Transverse colon (tissue), 4 donors: ENCODE measurements at regions not wholly inside any gene's neighbourhood (a gene's known extent, or its start where the extent isn't known, plus 50 kb on each side); places are given as distances from the start of the nearest gene placed in this dataset.

Experiments
- DNase-seq: peaks from one replicate; pipeline ENCODE4 v3.0.0-alpha.2; 2019
- H3K27ac ChIP-seq, 4 donors: fragments of 200-600 bp; sonication (generic); 2 replicates each; pipeline ENCODE4 v1.5.1; 2016 to 2018; ENCODE audit warnings: inconsistent platforms in 4 of 4
- H3K27me3 ChIP-seq: fragments of 200-600 bp; sonication (generic); 2 replicates; pipeline ENCODE4 v1.5.1; 2017; ENCODE audit warnings: inconsistent platforms
- H3K36me3 ChIP-seq, 4 donors: fragments of 200-600 bp; sonication (generic); 2 replicates each; pipeline ENCODE4 v1.5.1; 2017 to 2019; ENCODE audit warnings: inconsistent platforms in 4 of 4
- H3K4me1 ChIP-seq, 4 donors: fragments of 200-600 bp; sonication (generic); 2 replicates each; pipeline ENCODE4 v1.5.1; 2017 to 2020; ENCODE audit warnings: inconsistent platforms in 4 of 4
- H3K4me3 ChIP-seq, 4 donors: fragments of 200-600 bp; sonication (generic); 1 replicate in 1 of 4; 2 replicates in 3 of 4; pipeline versions ENCODE4 v1.5.1 to v1.6.1; 2017 to 2019; ENCODE audit warnings: inconsistent platforms in 4 of 4
- H3K9me3 ChIP-seq, 2 donors: fragments of 200-600 bp; sonication (generic); 2 replicates each; pipeline ENCODE4 v1.5.1; 2017 to 2019; ENCODE audit warnings: inconsistent platforms in 2 of 2
- EP300 ChIP-seq: sonication (generic); formaldehyde crosslinking; IDR thresholded peaks from one replicate; pipeline ENCODE4 v1.6.1; 2017; ENCODE audit warnings: antibody characterized with exemption, low read depth
- POLR2A ChIP-seq: fragments of 450-650 bp; IDR thresholded peaks from one replicate; pipeline ENCODE4 v1.6.1; 2016; ENCODE audit warnings: antibody characterized with exemption, mild to moderate bottlenecking, moderate library complexity
- POLR2AphosphoS5 ChIP-seq, 3 donors: sonication (generic); formaldehyde crosslinking; IDR thresholded peaks; one replicate each; pipeline ENCODE4 v1.6.1; 2016; ENCODE audit warnings: antibody characterized with exemption in 3 of 3
- WGBS, 2 donors: methylation state at CpG; one replicate each; pipeline ENCODE4 v1.1.5; 2018; ENCODE audit warnings: low coverage in 1 of 2; 5-methylcytosine and 5-hydroxymethylcytosine counted together
- in situ Hi-C, 4 donors: fragments of 200-750 bp; cut with MboI; loops; one replicate each; pipeline versions ENCODE4 v1.15.0 to v1.15.1; 2017; ENCODE audit warnings: low sequenced_read_pairs in 3 of 4, low pct_ligation_motif_present in 1 of 4, low pct_unique_long_range_greater_than_20kb in 1 of 4
- intact Hi-C: fragments of 100-400 bp; cut with DNase I; formaldehyde crosslinking; loops from one replicate; pipeline ENCODE4 v1.15.1; 2023; ENCODE audit warnings: low total_unique reads
- TF ChIP-seq, protein P1 (sequence below), 5 experiments: fragments of 200-600 bp in 3 of 5; fragments of 450-650 bp in 2 of 5; sonication (generic) in 3 of 5; IDR thresholded peaks; 1 replicate in 2 of 5; 2 replicates in 3 of 5; pipeline ENCODE4 v1.5.1; 2016 to 2017; ENCODE audit warnings: antibody characterized with exemption in 5 of 5, inconsistent platforms in 3 of 5, mild to moderate bottlenecking in 2 of 5, moderate library complexity in 1 of 5

DNA sequence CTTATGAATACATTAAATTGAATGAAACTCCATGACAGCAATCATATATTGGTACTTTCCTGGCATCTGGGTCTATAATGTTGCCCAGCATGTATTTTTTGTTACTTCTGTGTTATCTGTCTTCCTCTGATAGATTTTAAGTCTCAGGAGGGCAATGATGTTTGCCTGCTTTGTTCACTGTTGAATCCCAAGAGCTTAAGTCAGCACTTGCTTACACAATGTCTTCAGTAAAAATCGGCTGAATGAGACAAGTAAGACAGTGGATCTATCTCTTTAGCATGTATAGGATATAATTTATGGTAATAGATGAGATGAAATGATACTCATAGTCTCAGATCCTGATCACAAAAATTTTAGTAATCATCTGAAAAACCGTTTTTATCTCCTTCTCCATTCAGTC is 1034.9 kb upstream of the EPHA7 start:
- H3K4me1 ChIP-seq, result no peaks in the 10 kb centered on the region
- H3K9me3 ChIP-seq, result no peaks in the 10 kb centered on the region
- TF ChIP-seq POLR2A, result no peak
- TF ChIP-seq POLR2AphosphoS5 (IDR thresholded peaks at IDR 0.05), result no peak
- TF ChIP-seq EP300, result no peak
- TF ChIP-seq, protein P1, sequence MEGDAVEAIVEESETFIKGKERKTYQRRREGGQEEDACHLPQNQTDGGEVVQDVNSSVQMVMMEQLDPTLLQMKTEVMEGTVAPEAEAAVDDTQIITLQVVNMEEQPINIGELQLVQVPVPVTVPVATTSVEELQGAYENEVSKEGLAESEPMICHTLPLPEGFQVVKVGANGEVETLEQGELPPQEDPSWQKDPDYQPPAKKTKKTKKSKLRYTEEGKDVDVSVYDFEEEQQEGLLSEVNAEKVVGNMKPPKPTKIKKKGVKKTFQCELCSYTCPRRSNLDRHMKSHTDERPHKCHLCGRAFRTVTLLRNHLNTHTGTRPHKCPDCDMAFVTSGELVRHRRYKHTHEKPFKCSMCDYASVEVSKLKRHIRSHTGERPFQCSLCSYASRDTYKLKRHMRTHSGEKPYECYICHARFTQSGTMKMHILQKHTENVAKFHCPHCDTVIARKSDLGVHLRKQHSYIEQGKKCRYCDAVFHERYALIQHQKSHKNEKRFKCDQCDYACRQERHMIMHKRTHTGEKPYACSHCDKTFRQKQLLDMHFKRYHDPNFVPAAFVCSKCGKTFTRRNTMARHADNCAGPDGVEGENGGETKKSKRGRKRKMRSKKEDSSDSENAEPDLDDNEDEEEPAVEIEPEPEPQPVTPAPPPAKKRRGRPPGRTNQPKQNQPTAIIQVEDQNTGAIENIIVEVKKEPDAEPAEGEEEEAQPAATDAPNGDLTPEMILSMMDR (IDR thresholded peaks at IDR 0.05), result no peak
- no peaks in the 10 kb centered on the region for H3K27me3 ChIP-seq
- H3K4me3 ChIP-seq, result no peak overlapping the region
- no peak for DNase-seq
- in situ Hi-C loops, result no loop called here
- intact Hi-C loops, result no loop called here
- no peaks in the 10 kb centered on the region for H3K36me3 ChIP-seq
- WGBS, 2 donors, result 29 to 40% methylated on average over 2 of the region's 2 CpGs
- no peak overlapping the region for H3K27ac ChIP-seq

DNA sequence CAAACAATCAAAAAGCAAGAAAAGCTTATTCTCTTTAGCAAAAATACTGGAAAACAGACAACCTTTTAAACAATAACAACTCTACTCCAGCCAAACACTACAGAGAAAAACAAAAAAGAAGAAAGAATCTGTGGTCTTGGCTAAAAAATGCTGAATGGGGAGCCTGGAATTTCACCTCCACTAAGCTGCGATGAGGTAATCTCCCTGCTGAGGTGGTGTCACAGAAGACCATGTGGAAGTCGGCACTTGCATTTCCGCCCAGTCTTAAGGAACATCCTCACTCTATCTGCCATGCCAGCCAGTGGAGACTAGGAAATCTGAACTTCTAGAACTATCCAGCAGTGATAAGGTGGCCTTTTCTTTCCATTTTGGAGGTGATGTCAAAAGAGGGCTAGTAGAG is 1026.8 kb upstream of the EPHA7 start:
- no peak for DNase-seq
- intact Hi-C loops (no loop called here), in situ Hi-C loops (no loop called here)
- Histone ChIP-seq H3K36me3 (no peaks in the 10 kb centered on the region), H3K27me3 (no peaks in the 10 kb centered on the region), H3K9me3 (no peaks in the 10 kb centered on the region), H3K27ac (no peak overlapping the region), H3K4me1 (no peaks in the 10 kb centered on the region), H3K4me3 (no peak overlapping the region)
- TF ChIP-seq, protein P1 (IDR thresholded peaks at IDR 0.05), result no peak
- TF ChIP-seq POLR2A (no peak), POLR2AphosphoS5 (IDR thresholded peaks at IDR 0.05) (no peak), EP300 (no peak)
- WGBS, 2 donors, result 86% methylated on average over 3 of the region's 3 CpGs; no CpG with 5 or more reads in 1 of the 2 donors

- no peaks in the 10 kb centered on the region for H3K9me3 ChIP-seq
- no peaks in the 10 kb centered on the region for H3K36me3 ChIP-seq
- WGBS, 2 donors, result 33 to 59% methylated on average over 1 to 2 of the region's 2 CpGs
- DNase-seq, result no peak
- no peak overlapping the region for H3K4me3 ChIP-seq
- intact Hi-C loops (no loop called here), in situ Hi-C loops (no loop called here)
- H3K4me1 ChIP-seq, result no peaks in the 10 kb centered on the region
- no peaks in the 10 kb centered on the region for H3K27me3 ChIP-seq
- no peak for TF ChIP-seq EP300
- TF ChIP-seq, protein P1 (IDR thresholded peaks at IDR 0.05), result no peak
- no peak for TF ChIP-seq POLR2A
- TF ChIP-seq POLR2AphosphoS5 (IDR thresholded peaks at IDR 0.05), result no peak
- no peak overlapping the region for H3K27ac ChIP-seq
Measured at GRCh38 chr6:94443701-94444100, 1024.3 kb upstream of the EPHA7 start.

- no peak for TF ChIP-seq EP300
- TF ChIP-seq, protein P1 (IDR thresholded peaks at IDR 0.05), result no peak
- no peak for TF ChIP-seq POLR2AphosphoS5 (IDR thresholded peaks at IDR 0.05)
- no peak for TF ChIP-seq POLR2A
- intact Hi-C loops (no loop called here), in situ Hi-C loops (no loop called here)
- no peaks in the 10 kb centered on the region for H3K36me3 ChIP-seq
- H3K9me3 ChIP-seq, result no peaks in the 10 kb centered on the region
- DNase-seq, result no peak
- H3K27me3 ChIP-seq, result no peaks in the 10 kb centered on the region
- H3K4me3 ChIP-seq, result no peak overlapping the region
- H3K4me1 ChIP-seq, result no peaks in the 10 kb centered on the region
- H3K27ac ChIP-seq, result no peak overlapping the region
Measured at GRCh38 chr6:94424692-94425091, 1005.3 kb upstream of the EPHA7 start.
